ENCODE measurements at regions not wholly inside any gene's neighbourhood (a gene's known extent, or its start where the extent isn't known, plus 50 kb on each side); places are given as distances from the start of the nearest gene placed in this dataset.

DNA sequence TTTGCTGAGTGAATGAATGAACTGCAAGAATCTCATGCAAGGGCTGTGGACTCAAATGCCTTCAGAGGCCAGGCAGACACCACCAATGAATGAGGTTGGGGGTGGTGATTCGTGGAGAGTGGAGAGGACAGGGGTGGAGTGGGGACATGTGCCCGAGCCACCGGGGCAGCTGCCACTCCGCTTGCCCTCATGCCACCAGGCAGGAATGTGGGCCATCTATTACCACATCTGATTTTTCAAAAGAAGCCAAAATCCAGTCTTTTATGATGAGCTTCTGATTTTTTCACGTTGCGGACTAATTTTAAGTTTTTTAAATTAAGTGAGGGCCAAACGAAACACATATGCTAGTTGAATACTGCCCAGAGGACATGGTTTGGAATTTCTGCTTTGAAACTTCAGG is 67.1 kb upstream of the SMURF2 start:
- no peak for TF ChIP-seq TAF1 (CRISPR knock-in tag; IDR thresholded peaks at IDR 0.05)
- TF ChIP-seq EP300 (IDR thresholded peaks at IDR 0.05; ENCODE audit: low read depth in 2 of 2, low read length in 2 of 2): no peak
- no peak for TF ChIP-seq EP300 (CRISPR knock-in tag; IDR thresholded peaks at IDR 0.05; ENCODE audit: borderline replicate concordance)

Measured in HepG2 (cell line).